Stimulated activated CD8-positive, alpha-beta memory T cell treated with anti-CD3 and anti-CD28 coated beads, Interleukin-2, amount 100 ng/mL, for 48 hours (primary cell): ENCODE measurements at regions not wholly inside any gene's neighbourhood (a gene's known extent, or its start where the extent isn't known, plus 50 kb on each side); places are given as distances from the start of the nearest gene placed in this dataset.
"Not testable (repeated sequence)": the region's sequence is repeated elsewhere in the genome, so short reads cannot be mapped to it uniquely, and the experiment has no call there.

Experiments used
- DNase-seq, 2 donors: peaks; one replicate each; pipeline ENCODE4 v3.0.0-alpha.2; 2020; ENCODE audit warnings: low read depth in 2 of 2

GRCh38 chr2:38243186-38243880 lies 133.7 kb downstream of the ATL2 start:
- DNase-seq = no peak

DNA sequence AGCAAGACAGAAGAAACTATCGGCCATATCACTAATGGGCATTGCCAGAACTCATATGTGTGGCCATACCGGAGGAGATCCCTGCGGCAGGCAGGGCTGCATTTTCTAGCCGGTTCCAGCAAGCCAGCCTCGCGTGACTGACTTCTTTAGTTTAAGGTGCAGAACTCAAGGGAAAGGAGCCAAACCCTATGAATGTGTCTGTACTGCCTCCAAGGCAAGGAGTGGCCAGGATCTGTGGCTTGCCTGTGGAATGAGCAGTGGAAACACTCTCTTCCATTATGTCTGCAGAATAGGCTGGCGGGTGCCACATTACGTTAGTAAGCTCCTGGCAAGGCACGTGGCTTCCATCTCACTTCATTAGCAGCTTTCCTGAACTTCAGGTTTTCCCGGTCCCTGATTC lies 137.6 kb downstream of the ATL2 start:
- DNase-seq = no peak

DNA sequence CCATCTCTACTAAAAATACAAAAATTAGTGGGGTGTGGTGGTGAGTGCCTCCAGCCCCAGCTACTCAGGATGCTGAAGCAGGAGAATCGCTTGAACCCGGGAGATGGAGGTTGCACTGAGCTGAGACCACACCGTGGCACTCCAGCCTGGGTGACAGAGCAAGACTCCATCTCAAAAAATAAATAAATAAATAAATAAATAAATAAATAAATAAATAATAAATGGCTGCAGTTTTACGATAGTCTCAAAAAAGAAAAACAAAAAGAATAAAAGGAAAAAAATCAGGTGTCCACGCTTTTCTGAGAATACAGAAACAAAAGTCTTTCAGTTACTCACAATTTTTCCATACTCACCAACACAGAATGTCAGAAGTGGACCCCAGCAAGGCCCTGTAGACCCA lies 138.4 kb downstream of the ATL2 start:
- not testable (repeated sequence) for DNase-seq

- no peak for DNase-seq
These were observed 139.8 kb downstream of the ATL2 start for GRCh38 chr2:38237311-38237710.

GRCh38 chr2:38233231-38233983 lies 143.7 kb downstream of the ATL2 start:
- DNase-seq = no peak

DNA sequence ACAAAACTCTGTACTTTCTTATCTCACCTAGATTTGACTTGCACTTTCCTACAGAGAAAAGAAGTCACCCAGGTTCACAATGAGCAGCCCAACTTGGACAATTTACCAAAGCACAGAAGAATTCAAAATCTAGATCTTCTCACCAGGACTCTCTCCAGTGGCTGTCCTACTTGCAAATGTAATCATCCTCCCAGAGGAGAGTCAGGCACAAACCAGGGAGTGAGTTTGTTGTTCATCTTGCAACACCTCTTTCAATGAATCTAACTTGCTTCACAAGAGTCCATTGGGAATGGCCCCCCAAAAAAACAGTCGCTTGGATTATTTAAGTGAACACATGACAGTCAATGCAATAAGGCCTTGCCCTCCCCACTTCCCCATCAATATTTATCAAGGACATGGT lies 144.6 kb downstream of the ATL2 start:
- no peak for DNase-seq

DNA sequence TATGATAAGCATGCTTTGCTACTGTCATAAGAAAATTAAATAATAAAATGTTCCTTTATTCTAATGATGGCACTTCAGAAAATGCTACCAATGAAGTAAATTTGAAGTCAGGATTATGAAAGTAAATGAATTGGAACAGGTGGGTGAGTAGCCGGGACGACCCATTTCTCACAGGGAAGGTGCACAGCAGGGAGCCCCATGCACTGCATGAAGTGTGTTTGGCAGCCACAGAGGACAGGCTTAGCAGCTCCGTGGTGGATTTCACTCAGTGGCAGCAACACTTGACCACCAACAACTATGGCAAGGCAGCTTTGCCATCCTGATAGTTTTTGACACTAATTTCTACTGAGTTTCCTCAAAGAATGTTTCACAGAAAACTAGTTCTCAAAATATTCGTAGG lies 146.3 kb downstream of the ATL2 start:
- no peak for DNase-seq

DNA sequence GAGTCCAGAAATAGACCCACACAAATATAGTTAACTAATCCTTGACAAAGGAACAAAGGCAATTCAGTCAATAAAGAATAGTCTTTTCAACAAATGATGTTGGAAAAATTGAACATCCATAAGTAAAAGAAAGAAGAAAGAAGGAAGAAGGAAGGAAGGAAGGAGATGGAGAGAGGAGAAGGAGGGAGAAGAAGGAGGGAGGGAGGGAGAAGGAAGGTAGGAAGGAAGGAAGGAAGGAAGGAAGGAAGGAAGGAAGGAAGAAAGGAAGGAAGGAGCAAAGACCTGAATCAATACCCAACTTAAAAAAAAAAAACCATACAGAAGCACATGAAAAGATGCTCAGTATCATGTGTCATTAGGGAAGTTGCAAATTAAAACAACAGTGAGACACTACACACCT lies 148.3 kb downstream of the ATL2 start:
- no peak for DNase-seq

DNA sequence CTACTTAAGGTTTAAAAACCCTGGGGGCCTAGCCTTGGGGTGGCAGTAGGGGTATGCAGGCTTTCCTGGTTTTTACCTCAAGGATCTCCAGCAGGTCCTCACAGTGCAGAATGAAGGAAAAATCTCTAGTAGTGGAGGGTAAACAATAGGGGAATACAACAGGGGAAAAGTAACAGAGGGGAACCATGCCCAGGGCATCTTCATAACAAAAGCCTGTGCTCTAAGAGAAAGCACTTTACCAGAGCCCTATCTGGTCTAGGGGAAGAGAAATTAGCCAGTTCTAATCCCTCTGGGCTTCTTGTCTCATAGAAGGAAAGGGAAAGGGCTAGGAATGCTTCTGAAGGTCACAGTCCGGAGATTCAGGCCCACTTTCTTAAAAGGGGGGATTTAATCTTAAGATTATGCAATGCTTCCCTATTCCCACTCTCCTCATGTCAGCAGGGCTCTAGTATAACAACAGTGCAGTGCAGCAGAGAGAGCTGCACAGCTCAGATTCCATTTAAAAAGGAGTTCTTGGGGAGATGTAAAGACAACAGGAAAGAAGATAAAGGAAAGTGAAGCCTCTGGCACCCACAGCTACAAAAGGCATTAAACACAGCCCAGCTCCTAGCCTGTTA lies 149.0 kb upstream of the CYP1B1 start:
- DNase-seq = no peak

DNA sequence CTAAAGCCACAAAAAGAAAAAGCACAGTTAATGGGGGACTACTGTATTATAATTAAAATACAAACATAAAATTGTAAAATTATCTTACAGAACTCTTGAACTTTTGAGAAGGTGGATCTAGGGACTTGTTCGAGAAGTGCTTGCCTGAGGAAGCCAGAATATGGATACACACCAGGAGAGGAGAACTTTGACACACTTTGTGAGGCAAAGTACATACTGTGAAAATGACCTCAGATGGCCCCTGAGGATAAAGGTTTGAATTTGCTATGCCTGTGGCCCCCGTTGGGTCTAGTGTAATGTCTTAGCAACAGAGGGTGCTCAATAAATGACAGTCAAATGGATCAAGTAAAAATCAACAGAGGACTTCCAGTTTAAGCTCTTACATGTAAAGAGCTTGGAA lies 148.2 kb upstream of the CYP1B1 start:
- no peak for DNase-seq

DNA sequence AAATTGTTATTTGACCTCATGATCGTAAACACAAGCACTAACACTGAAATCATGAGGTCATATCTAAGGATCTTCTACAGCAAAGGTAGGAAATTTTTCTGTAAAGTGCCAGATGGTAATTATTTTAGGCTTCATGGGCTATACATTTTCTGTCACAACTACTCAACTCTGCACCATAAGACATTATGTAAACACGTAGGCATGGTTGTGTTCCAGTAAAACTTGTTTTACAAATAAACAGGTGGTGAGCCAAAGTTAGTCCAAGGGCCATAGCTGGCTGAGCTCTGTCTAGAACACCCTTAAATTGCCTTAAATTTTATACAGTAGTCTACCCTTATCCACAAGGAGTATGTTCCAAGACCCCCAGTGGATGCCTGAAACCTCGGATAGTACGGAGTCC lies 147.3 kb upstream of the CYP1B1 start:
- no peak for DNase-seq

GRCh38 chr2:38220164-38220563 lies 144.2 kb upstream of the CYP1B1 start:
- no peak for DNase-seq

DNA sequence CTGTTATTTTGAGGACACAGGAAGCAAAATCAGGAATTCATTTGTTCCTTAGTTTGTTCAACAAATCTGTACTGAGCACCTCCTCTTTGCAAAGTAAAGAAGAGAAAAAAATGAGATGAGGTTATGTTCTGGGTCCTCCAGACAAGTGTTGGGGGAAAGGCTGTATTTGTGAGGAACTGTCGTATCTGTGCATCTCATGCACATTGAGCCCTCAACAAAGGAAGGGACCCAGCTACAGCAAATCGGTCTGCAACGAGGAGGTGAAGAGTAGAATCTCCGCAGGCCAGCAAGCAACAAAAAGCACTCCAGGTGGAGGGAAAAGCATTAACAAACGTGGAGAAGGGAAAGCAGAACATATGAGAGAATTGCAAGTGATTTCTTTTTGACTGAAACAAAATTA lies 143.0 kb upstream of the CYP1B1 start:
- no peak for DNase-seq

GRCh38 chr2:38218591-38218991 lies 142.6 kb upstream of the CYP1B1 start:
- no peak for DNase-seq

DNA sequence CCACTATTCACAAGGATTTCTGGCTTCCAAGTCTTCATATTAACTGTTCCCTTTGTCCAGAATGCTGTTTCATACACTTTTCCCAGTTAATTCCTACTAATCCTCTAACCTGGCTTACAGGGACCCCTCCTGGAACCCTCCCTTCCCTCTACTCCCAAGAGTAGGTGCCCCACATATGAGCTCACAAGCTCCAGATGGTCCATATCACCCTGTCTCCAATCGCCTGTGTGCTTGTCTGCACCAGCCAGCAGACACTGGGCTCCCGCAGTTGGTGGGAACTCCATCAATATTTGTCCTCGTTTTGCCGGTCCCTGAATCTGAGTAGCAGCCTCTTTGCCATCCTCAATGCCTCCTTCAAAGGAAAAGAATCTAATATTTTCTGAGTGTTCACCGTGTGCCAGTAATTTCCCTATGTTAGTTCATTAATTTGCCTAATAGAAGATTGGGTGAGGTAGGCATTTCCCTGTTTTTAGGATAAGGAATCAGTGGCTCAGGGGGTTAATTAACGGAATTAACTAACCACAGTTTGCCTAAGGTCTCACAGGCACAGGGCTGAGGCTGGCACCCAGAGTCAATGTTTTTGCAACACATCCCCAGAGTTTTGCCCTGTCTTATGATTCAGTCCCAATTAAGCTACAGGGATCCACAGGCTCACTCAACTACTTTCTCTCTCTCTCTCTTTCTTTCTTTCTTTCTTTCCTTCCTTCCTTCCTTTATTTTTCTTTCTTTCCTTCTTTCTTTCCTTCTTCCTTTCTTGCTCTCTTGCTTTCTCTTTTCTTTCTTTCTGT lies 141.6 kb upstream of the CYP1B1 start:
- no peak for DNase-seq

- no peak for DNase-seq
These were observed 140.9 kb upstream of the CYP1B1 start for GRCh38 chr2:38216886-38217285.

DNA sequence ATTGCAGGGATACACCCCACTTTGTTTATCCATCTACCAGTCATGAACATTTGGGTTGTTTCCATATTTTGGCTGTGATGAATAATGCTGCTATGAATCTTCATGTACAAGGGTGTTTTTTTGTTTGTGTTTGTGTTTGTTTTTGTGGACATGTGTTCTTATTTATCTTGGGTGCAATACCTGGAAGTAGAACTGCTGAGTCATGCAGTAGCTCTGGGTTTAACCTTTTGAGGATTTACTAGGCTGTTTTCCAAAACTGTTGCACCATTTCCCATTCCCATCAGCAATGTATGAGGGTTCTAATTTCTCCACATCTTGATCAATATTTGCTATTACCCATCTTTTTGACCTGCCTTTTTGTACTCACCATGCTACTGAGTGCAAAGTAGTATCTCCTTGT lies 140.0 kb upstream of the CYP1B1 start:
- no peak for DNase-seq

DNA sequence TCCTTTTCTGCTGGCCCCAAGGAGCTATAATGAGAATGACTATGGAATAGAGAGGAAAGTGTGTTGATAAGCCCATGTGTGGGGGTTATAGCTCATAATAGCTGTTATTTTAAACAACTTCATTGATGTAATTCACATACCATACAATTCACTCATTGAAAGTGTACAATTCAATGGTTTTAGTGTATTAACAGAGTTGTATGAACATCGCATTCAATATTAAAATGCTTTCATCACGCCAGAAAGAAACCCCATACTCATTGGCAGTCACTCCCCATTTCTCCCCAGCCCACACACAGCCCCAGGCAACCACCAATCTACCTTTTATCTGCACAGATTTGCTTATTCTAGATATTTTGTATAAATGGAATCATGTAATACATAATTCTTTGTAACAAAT lies 139.6 kb upstream of the CYP1B1 start:
- DNase-seq = no peak

- no peak for DNase-seq
These were observed 138.3 kb upstream of the CYP1B1 start for GRCh38 chr2:38214209-38214717.

DNA sequence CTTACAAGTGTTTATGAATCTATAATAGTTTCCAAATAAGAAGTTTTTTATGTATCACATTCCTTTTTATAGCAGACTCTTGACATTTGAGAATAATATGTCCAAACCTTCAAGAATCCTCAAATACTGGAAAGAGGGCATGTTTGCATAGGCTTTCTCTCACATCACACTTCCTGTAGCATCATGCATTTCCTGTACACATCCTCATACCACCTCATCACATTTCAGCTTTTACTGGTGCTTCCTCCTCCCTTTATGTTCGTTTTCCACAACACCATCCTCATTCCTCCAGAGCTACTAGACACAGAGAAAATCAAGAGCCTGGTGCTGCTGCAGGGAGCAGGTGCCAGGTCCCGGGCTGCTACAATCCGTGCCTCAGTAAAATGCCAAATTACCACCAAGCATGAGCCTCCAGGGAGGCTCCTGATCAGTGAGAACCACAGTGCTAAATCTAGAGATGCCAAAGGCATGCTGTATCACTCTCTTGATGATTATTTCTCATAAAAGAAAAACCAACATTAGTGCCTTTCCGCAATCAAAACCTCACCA lies 137.7 kb upstream of the CYP1B1 start:
- DNase-seq = no peak

DNA sequence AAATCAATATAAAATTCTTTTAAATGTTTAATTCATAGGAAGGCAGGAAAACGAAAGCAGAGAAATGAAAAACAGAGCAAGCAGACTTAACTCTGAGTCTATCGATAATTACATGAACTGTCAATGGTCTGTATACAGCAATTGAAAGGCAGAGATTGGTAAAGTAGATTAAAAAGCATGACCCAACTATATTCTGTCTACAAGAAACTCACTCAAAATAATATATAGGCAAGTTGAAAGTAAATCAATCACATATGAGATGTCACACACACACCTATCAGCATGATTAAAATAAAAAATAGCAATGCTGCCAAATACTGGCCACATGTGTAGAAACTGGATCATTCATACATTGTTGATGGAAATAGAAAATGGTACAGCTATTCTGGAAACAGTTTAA lies 136.4 kb upstream of the CYP1B1 start:
- DNase-seq = no peak

DNA sequence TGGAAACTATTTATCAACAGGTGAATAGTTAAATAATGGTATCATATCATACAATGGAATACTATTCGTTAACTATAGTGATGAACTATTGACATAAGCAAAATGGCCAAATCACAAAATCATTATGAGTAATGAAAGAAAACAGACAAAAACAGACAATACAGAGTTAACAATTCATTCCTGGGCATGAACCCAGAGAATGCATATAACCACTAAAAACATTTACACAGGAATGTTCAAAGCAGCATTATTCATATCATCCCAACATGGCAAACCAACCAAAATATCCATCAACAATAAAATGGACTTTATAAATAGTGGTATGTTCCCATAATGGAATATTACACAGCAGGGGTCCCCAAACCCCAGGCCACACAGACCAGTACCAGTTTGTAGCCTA lies 131.2 kb upstream of the CYP1B1 start:
- no peak for DNase-seq
